PFSK-1 (cell line): ENCODE measurements at regions not wholly inside any gene's neighbourhood (a gene's known extent, or its start where the extent isn't known, plus 50 kb on each side); places are given as distances from the start of the nearest gene placed in this dataset.

Experiments used
- FOXP2 ChIP-seq: optimal IDR thresholded peaks from 2 replicates; pipeline ENCODE3; 2011; ENCODE audit warnings: borderline replicate concordance, control low read depth, inconsistent platforms; ENCODE audit not compliant: insufficient read depth; ENCODE audit errors: extremely low read length, extremely low read depth
- POLR2AphosphoS5 ChIP-seq: IDR thresholded peaks from 2 replicates; pipeline ENCODE4 v1.6.1; 2012; ENCODE audit warnings: low read depth, mild to moderate bottlenecking, control low read depth, low read length, moderate library complexity
- REST ChIP-seq, 2 experiments: IDR thresholded peaks; 2 replicates each; pipeline versions ENCODE4 v1.6.1 to v1.8.0; 2011 to 2012; ENCODE audit warnings: low read depth in 2 of 2, low read length in 2 of 2, control low read depth in 1 of 2, inconsistent platforms in 1 of 2, mild to moderate bottlenecking in 1 of 2, moderate library complexity in 1 of 2; ENCODE audit not compliant: insufficient read depth in 1 of 2
- SIN3A ChIP-seq: IDR thresholded peaks from 2 replicates; pipeline ENCODE4 v1.6.1; 2012; ENCODE audit warnings: mild to moderate bottlenecking, low read length, moderate library complexity, borderline replicate concordance; ENCODE audit not compliant: insufficient read depth
- TAF1 ChIP-seq: IDR thresholded peaks from 2 replicates; pipeline ENCODE4 v1.6.1; 2012; ENCODE audit warnings: low read length, control low read depth, borderline replicate concordance; ENCODE audit not compliant: insufficient read depth

DNA sequence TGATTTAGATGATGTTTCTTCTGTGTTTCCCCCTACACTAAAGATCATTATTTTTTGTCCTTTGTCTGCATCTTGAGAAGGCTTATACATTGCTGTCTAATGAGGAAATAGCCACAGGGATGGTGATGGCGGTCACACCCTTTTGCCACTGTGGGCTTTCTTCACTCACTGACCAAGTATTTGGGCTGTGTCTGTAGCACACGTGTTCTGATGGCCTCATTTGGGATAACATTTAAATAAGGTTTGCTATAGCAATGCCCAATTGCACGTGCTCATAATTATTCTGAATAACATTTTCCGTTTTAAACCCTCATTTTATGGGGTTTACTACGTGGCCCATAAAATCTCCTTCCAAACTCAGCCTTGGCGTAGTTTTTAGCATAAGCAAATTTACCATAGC is 230.3 kb upstream of the PRICKLE1 start:
- no peak for TF ChIP-seq SIN3A
- TF ChIP-seq POLR2AphosphoS5, result no peak
- no peak for TF ChIP-seq FOXP2
- TF ChIP-seq REST (IDR thresholded peaks at IDR 0.05; ENCODE audit: insufficient read depth in 1 of 2, low read depth in 2 of 2, low read length in 2 of 2), result no peak
- TF ChIP-seq TAF1, result no peak

DNA sequence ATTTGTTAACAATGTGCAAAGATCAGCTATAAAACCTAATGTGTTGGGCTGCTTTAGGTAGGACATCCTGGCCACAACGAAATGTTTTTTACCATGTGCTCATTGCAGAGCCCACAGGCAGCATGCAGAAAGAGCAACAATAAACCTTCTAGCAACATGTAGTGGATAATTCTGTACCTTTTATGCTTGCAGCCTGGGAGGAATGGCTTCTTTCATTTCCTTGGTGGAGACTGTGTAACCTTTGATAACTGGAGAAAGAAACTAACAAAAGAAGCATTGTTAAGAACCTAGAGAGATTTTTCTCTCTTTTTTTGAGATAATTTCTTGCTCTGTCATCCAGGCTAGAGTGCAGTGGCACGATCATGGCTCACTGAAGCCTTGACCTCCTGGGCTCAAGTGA is 225.5 kb upstream of the PRICKLE1 start:
- TF ChIP-seq SIN3A (no peak), FOXP2 (no peak), REST (IDR thresholded peaks at IDR 0.05; ENCODE audit: insufficient read depth in 1 of 2, low read depth in 2 of 2, low read length in 2 of 2) (no peak), POLR2AphosphoS5 (no peak), TAF1 (no peak)

DNA sequence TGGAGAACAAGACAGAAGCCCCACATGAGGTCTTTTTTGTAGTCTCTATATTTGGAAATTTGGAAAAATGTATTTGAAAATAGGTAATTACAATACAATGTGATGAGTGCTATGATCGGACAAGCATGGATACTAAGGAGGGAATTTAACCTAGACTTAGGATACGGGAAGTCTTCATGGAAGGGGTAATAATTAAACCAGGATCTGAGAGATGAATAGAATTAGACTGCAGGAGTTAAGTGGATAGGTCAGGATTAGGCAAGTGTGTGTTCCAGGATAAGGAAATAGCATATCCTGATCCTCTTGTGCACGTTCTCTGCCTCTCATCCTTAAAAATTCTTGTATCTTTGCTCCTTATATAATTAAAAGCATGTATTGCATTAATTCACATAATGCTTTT is 223.3 kb upstream of the PRICKLE1 start:
- TF ChIP-seq POLR2AphosphoS5, result no peak
- TF ChIP-seq REST (IDR thresholded peaks at IDR 0.05; ENCODE audit: insufficient read depth in 1 of 2, low read depth in 2 of 2, low read length in 2 of 2), result no peak
- TF ChIP-seq TAF1, result no peak
- no peak for TF ChIP-seq SIN3A
- TF ChIP-seq FOXP2, result no peak

GRCh38 chr12:42812086-42812485 is 222.5 kb upstream of the PRICKLE1 start:
- TF ChIP-seq REST (IDR thresholded peaks at IDR 0.05; ENCODE audit: insufficient read depth in 1 of 2, low read depth in 2 of 2, low read length in 2 of 2), result no peak
- TF ChIP-seq SIN3A, result no peak
- no peak for TF ChIP-seq POLR2AphosphoS5
- no peak for TF ChIP-seq FOXP2
- TF ChIP-seq TAF1, result no peak

GRCh38 chr12:42810006-42810405 is 220.5 kb upstream of the PRICKLE1 start:
- TF ChIP-seq POLR2AphosphoS5 (no peak), FOXP2 (no peak), TAF1 (no peak), SIN3A (no peak), REST (IDR thresholded peaks at IDR 0.05; ENCODE audit: insufficient read depth in 1 of 2, low read depth in 2 of 2, low read length in 2 of 2) (no peak)
